ENCODE measurements at regions not wholly inside any gene's neighbourhood (a gene's known extent, or its start where the extent isn't known, plus 50 kb on each side); places are given as distances from the start of the nearest gene placed in this dataset.
"Not testable (repeated sequence)": the region's sequence is repeated elsewhere in the genome, so short reads cannot be mapped to it uniquely, and the experiment has no call there.

- intact Hi-C loops (cut with DNase I), result no loop called here
- Histone ChIP-seq H3K27ac (no peak overlapping the region), H3K9me3 (no peaks in the 10 kb centered on the region), H3K4me3 (no peak overlapping the region), H3K36me3 (no peaks in the 10 kb centered on the region), H3K4me1 (no peaks in the 10 kb centered on the region), H3K27me3 (ENCODE audit: low read depth) (no peaks in the 10 kb centered on the region)
- no peak for ATAC-seq
- TF ChIP-seq CTCF (IDR thresholded peaks at IDR 0.05), result no peak
- DNase-seq, result no peak
These were observed 857.8 kb downstream of the DIAPH3 start for GRCh38 chr13:59305896-59306295.

- no peaks in the 10 kb centered on the region for H3K9me3 ChIP-seq
- no peak for ATAC-seq
- H3K4me3 ChIP-seq, result no peak overlapping the region
- no peak for TF ChIP-seq CTCF (IDR thresholded peaks at IDR 0.05)
- intact Hi-C loops (cut with DNase I), result no loop called here
- H3K27me3 ChIP-seq (ENCODE audit: low read depth), result no peaks in the 10 kb centered on the region
- H3K4me1 ChIP-seq, result no peaks in the 10 kb centered on the region
- DNase-seq, result no peak
- no peak overlapping the region for H3K27ac ChIP-seq
- H3K36me3 ChIP-seq, result no peaks in the 10 kb centered on the region
These were observed 851.0 kb downstream of the DIAPH3 start for GRCh38 chr13:59312776-59313175.

GRCh38 chr13:59318320-59318930 lies 845.3 kb downstream of the DIAPH3 start:
- H3K9me3 ChIP-seq, result no peaks in the 10 kb centered on the region
- H3K4me1 ChIP-seq, result peaks cover 5% of the 10 kb centered on the region
- DNase-seq (no peak), ATAC-seq (peak; percentile 42 to 61)
- H3K27ac ChIP-seq, result no peak overlapping the region
- H3K36me3 ChIP-seq, result no peaks in the 10 kb centered on the region
- no peak overlapping the region for H3K4me3 ChIP-seq
- intact Hi-C loops (cut with DNase I), result no loop called here
- H3K27me3 ChIP-seq (ENCODE audit: low read depth), result no peaks in the 10 kb centered on the region
- peak; percentile 73 for TF ChIP-seq CTCF (IDR thresholded peaks at IDR 0.05)

GRCh38 chr13:59319276-59319675 lies 844.5 kb downstream of the DIAPH3 start:
- intact Hi-C loops (cut with DNase I), result no loop called here
- Histone ChIP-seq H3K4me3 (no peak overlapping the region), H3K4me1 (peaks cover 5% of the 10 kb centered on the region), H3K9me3 (no peaks in the 10 kb centered on the region), H3K27me3 (ENCODE audit: low read depth) (no peaks in the 10 kb centered on the region), H3K36me3 (no peaks in the 10 kb centered on the region), H3K27ac (no peak overlapping the region)
- ATAC-seq (no peak), DNase-seq (no peak)
- TF ChIP-seq CTCF (IDR thresholded peaks at IDR 0.05), result no peak

GRCh38 chr13:59320021-59320420 lies 843.7 kb downstream of the DIAPH3 start:
- no peak for ATAC-seq

GRCh38 chr13:59324401-59324800 lies 839.3 kb downstream of the DIAPH3 start:
- intact Hi-C loops (cut with DNase I); H3K4me1 ChIP-seq; H3K27me3 ChIP-seq (ENCODE audit: low read depth); H3K27ac ChIP-seq; DNase-seq; H3K4me3 ChIP-seq; ATAC-seq; H3K9me3 ChIP-seq; H3K36me3 ChIP-seq: not testable (repeated sequence)

More at GRCh38 chr13:59320021-59320420, 843.7 kb downstream of the DIAPH3 start:
- no peaks in the 10 kb centered on the region for H3K27me3 ChIP-seq (ENCODE audit: low read depth)
- DNase-seq, result no peak
- H3K4me1 ChIP-seq, result peaks cover 5% of the 10 kb centered on the region
- H3K9me3 ChIP-seq, result no peaks in the 10 kb centered on the region
- intact Hi-C loops (cut with DNase I), result no loop called here
- no peaks in the 10 kb centered on the region for H3K36me3 ChIP-seq
- H3K27ac ChIP-seq, result no peak overlapping the region
- no peak overlapping the region for H3K4me3 ChIP-seq
- TF ChIP-seq CTCF (IDR thresholded peaks at IDR 0.05), result no peak
